ENCODE measurements at regions not wholly inside any gene's neighbourhood (a gene's known extent, or its start where the extent isn't known, plus 50 kb on each side); places are given as distances from the start of the nearest gene placed in this dataset.

DNA sequence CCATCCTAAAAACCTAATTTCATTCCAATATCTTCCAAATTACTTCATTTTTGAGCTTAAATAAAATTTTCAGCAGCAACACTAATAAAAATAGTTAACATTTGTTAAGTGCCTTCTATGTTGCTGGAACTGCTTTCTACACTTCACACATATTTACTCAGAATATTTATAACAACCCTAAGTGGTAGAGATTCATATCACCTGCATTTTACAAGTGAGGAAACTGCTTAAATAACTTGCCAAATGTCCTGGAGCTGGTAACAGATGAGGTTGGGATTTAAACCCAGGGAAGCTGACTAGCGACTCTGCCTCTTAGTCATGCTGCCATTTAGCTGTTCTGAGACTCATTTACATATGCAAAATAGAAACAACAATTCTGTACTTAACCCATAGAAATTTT is 86.1 kb upstream of the PBX1 start:
- no peak for TF ChIP-seq CEBPB (tag; IDR thresholded peaks at IDR 0.05)
- TF ChIP-seq, protein P1, sequence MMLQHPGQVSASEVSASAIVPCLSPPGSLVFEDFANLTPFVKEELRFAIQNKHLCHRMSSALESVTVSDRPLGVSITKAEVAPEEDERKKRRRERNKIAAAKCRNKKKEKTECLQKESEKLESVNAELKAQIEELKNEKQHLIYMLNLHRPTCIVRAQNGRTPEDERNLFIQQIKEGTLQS (IDR thresholded peaks at IDR 0.05), result no peak
- TF ChIP-seq, protein P1 (CRISPR knock-in tag; conservative IDR thresholded peaks at IDR 0.05), result no peak
- no peak for TF ChIP-seq KLF10 (CRISPR knock-in tag; IDR thresholded peaks at IDR 0.05)

Measured in K562 (cell line).